Retinal pigment epithelial cell (primary cell): ENCODE measurements at regions not wholly inside any gene's neighbourhood (a gene's known extent, or its start where the extent isn't known, plus 50 kb on each side); places are given as distances from the start of the nearest gene placed in this dataset.
"Not testable (repeated sequence)": the region's sequence is repeated elsewhere in the genome, so short reads cannot be mapped to it uniquely, and the experiment has no call there.

Experiments
- DNase-seq: peaks from one replicate; pipeline ENCODE4 v3.0.0-alpha.2; 2010; ENCODE audit warnings: low read depth
- H3K4me3 ChIP-seq: 2 replicates; pipeline ENCODE4 v1.5.1; 2011; ENCODE audit warnings: mild to moderate bottlenecking, low read length, control low read depth, moderate library complexity
- CTCF ChIP-seq: conservative IDR thresholded peaks from 2 replicates; pipeline ENCODE4 v1.5.1; 2011; ENCODE audit warnings: low read depth, low read length, control low read depth, inconsistent platforms

GRCh38 chr20:47984437-47984836, 199.2 kb upstream of the SULF2 start:
- no peak overlapping the region for H3K4me3 ChIP-seq
- TF ChIP-seq CTCF: no peak
- DNase-seq: no peak

GRCh38 chr20:47983642-47984041, 198.4 kb upstream of the SULF2 start:
- DNase-seq, H3K4me3 ChIP-seq: not testable (repeated sequence)

GRCh38 chr20:47982574-47983360, 197.5 kb upstream of the SULF2 start:
- H3K4me3 ChIP-seq: no peak overlapping the region
- TF ChIP-seq CTCF: no peak
- DNase-seq: no peak

GRCh38 chr20:47981222-47981621, 195.9 kb upstream of the SULF2 start:
- no peak for DNase-seq
- no peak overlapping the region for H3K4me3 ChIP-seq
- TF ChIP-seq CTCF: no peak

- no peak overlapping the region for H3K4me3 ChIP-seq
- no peak for DNase-seq
- TF ChIP-seq CTCF: no peak
Measured at GRCh38 chr20:47980336-47981177, 195.3 kb upstream of the SULF2 start.

- not testable (repeated sequence) for DNase-seq, H3K4me3 ChIP-seq
Measured at GRCh38 chr20:47979361-47980095, 194.2 kb upstream of the SULF2 start.

GRCh38 chr20:47978428-47979120, 193.3 kb upstream of the SULF2 start:
- not testable (repeated sequence) for DNase-seq, H3K4me3 ChIP-seq

- H3K4me3 ChIP-seq: not testable (repeated sequence)
Measured at GRCh38 chr20:47977789-47978252, 192.5 kb upstream of the SULF2 start.

GRCh38 chr20:47977017-47977788, 191.9 kb upstream of the SULF2 start:
- H3K4me3 ChIP-seq, DNase-seq: not testable (repeated sequence)

More at GRCh38 chr20:47977789-47978252, 192.5 kb upstream of the SULF2 start:
- not testable (repeated sequence) for DNase-seq
